GM19240 (cell line): ENCODE measurements at regions not wholly inside any gene's neighbourhood (a gene's known extent, or its start where the extent isn't known, plus 50 kb on each side); places are given as distances from the start of the nearest gene placed in this dataset.
A peak's percentile ranks its signal among the peaks of the same experiment; 100 is the strongest.

Experiments
- DNase-seq: peaks from one replicate; pipeline ENCODE4 v3.0.0; 2011; ENCODE audit warnings: low spot score; ENCODE audit not compliant: insufficient read length

DNA sequence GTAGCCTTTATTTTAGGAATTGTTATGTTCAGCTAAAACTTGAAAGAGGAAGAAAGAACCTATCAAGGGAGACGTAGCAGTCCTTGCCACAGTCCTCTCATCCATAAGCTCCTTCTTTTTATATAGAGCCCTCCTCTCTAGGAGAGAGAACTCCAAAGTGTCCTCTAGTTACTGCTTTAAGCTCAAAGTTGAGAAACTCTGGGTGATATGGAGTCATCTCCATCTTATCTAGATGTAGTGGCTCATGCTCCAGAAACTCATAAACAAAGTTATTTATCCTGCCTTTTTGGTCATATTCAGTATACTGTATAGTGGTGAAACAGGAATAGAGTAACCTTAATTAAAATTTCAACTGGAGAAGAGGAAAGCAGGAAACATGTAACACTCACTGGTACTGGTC lies 90.4 kb upstream of the ATF7IP start:
- no peak for DNase-seq

DNA sequence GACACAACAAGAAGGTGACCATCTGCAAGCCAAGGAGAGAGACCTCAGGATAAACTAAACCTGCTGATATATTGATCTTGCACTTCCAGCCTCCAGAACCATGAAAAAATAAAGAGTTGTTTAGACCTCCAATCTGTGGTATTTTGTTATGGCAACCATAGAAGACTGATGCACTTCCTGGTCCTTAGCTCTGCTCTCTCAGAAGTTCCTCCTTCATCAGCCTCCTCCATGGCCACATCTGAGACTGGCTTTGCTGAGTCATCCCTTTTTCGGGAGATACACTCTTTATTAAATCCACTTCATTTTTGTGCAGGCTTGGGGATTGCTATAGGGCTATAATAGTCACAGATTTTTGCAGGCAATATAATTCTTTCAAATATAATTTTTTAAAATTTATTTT lies 89.6 kb upstream of the ATF7IP start:
- no peak for DNase-seq

GRCh38 chr12:14278294-14278953 lies 87.1 kb upstream of the ATF7IP start:
- no peak for DNase-seq

- DNase-seq: no peak
These were observed 85.6 kb upstream of the ATF7IP start for GRCh38 chr12:14279845-14280244.

DNA sequence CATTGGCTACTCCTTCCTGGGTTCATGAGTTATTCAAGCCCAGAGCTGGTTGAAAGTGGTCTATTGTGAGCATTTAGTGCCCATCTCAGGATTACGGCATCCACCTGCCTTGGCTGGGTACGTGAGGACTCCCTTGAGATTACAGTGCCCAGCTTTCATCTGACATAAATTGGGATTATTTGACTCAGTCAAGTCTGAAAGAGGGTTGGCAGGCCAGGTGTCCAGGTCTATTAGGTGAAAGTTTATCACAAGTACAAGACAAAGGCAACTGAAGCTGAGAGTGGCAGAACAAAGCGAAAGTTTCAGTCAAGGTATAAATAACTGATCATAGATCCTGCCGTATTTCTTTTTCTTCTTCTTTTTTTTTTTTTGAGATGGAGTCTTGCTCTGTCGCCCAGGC lies 84.6 kb upstream of the ATF7IP start:
- no peak for DNase-seq

DNA sequence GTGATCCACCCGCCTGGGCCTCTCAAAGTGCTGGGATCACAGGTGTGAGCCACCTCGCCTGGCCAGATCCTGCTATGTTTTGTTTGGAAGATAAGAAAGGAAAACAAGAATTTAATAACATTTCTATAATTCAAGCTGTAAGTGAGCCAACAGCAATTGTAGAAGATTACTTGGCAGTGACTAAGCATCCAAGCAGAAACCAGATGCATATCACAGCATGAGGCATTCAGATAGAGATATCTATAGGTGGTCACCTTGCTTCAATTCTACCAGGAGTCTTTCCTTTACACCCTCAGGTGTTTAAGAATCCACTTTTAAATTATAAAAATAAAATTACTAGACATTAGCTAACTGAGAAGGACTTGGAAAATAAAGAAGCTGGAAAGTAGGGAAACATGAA lies 83.9 kb upstream of the ATF7IP start:
- no peak for DNase-seq

- no peak for DNase-seq
These were observed 81.9 kb upstream of the ATF7IP start for GRCh38 chr12:14283489-14284144.

GRCh38 chr12:14284184-14284722 lies 81.2 kb upstream of the ATF7IP start:
- peak; percentile 24 for DNase-seq

- no peak for DNase-seq
These were observed 75.9 kb upstream of the ATF7IP start for GRCh38 chr12:14289601-14290000.

DNA sequence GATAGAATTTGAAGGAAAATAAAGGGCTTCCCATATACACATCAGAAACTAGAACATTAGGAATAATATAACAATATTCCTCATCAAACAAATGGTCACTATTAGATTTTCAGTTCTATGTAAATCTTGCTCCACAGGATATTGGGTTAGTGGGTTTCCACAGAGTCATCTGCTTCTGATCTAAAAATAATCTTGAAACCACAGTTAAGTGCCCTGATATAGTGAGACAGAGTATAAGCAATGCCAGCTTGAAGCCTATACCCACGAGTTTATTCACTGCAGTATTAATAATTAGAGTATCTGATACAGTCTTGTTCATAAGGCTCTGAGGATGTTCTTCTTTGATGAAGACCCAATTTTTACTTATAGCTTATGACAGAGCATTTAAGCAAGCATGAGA lies 74.5 kb upstream of the ATF7IP start:
- DNase-seq: no peak

DNA sequence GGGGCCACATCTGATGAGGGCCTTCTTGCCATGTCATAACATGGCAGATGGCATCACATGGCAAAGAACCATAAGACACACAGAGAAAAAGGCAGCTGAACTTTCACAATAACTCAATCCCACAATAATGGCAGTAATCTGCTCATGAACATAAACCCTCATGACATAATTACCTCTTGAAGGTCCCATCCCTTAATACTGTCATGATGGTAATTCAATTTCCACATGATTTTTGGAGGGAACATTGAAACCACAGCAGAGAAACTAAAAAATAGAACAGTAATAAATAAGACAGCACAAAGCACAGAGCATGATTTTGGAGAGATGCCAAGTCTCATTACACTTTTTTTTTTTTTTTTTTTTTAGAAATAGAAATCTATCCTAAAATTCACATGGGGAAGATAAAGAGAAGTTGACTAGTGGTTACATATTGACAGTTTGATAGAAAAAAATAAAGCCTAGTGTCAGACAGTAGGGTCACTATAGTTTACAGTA lies 61.8 kb upstream of the ATF7IP start:
- DNase-seq: no peak

DNA sequence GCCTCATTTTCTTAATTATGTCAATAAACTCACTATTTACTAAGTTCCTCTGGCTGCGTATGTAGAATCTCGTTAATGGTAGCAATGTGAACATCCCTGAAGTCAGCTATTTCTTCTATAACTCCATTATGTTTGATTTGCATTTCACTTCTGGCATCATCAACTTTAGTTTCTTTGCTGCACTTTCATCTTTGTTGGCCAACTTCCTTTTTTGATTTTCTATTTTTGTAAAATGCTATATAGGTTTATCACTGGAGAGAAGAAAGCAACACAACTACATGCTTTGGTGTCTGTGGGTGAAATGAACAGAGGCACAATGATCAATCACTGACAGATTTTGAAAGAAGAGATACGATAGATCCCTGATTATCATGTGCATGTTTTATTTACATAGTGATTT lies 58.5 kb upstream of the ATF7IP start:
- no peak for DNase-seq

DNA sequence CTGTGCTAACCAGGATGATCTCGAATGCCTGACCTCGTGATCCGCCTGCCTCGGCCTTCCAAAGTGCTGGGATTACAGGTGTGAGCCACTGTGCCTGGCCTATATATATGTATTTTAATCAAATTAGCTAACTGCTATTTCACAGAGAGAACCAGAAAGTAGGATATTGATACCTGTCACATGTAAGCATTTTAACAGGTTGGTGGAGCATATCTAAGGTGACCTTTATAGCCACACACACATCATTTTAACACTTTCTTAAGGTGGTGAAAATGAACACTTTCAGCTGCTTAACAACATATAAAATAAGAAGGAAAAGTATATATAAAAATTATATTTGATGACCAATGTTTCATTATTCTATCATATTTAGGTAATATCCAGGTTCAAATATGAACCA lies 57.0 kb upstream of the ATF7IP start:
- no peak for DNase-seq

DNA sequence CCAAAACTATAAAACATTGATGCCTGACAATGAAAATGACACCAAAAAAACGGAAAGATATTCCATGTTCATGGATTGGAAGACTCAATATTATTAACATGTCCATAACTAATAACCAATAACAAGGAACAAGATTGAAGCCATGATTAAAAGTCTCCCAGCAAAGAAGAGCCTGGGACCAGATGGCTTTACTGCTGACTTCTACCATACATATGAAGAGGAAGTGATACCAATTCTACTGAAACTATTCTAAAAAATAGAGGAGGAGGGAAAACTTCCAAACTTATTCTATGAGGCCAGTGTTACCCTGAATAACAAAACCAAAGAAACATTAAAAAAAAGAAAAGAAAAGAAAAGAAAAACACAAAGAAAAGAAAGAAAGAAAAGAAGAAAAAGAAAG lies 54.6 kb upstream of the ATF7IP start:
- no peak for DNase-seq

DNA sequence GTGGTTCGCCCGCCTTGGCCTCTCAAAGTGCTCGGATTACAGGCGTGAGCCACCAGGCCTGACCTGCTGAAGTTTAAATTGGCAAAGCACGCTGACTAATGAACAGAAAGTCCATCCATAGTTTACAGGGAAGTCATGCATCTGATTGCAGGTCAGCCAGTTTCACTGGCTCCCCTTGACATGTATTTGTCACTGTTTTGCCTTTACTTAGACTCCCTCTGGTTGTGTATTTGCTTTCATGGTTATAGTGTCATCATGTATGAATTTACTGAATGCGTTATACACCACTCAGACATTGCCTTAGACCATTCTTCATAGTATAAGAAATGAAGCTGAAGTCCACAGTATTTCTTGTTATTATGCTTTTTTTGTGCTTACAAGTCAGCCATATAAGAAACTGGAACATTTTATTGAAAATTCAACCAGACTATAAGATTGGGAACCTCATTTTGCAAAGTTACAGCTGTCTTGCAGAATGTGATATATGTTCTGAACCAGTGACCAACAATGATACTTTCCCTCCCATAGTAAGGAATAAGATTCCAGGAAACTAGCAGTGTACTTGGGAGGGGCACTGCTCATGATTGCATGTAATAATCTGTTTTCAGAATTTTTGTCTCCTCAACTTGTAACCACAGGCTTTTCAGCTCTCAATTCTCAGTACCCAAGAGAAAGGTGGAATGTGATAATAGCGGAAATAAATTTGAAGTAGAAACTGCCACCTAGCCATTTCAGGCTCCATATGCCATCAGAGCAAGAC lies 51.9 kb upstream of the ATF7IP start:
- DNase-seq: no peak

GRCh38 chr12:14314801-14315200 lies 50.7 kb upstream of the ATF7IP start:
- no peak for DNase-seq

DNA sequence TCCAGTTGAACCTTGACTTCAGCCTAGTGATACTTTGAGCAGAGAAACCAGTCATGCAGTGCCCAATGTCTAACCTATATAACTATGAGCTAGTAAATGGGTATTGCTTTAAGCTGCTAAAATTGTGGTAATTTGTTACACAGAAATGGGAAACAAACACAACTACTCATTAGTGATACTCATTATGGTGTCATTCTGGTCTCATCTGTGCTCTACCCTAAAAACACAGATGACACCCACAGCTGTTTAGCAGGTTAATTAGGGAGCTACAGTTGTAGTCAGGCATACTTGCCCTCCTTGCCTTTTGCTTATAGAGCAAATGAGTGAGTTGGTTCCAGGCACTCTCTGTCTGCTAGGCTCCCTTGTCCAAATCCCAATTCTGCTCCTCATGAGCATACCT lies 50.0 kb upstream of the ATF7IP start:
- no peak for DNase-seq
